ENCODE measurements at regions not wholly inside any gene's neighbourhood (a gene's known extent, or its start where the extent isn't known, plus 50 kb on each side); places are given as distances from the start of the nearest gene placed in this dataset.

- H3K27me3 ChIP-seq (replicated peaks; ENCODE audit: insufficient read depth): no peaks in the 10 kb centered on the region
- 97% methylated on average over 1 of the region's 1 CpG for WGBS
- no peaks in the 10 kb centered on the region for H3K36me3 ChIP-seq
- no peak overlapping the region for H3K4me3 ChIP-seq
- TF ChIP-seq POLR2A (IDR thresholded peaks at IDR 0.05) (no peak), CTCF (IDR thresholded peaks at IDR 0.05) (no peak)
- intact Hi-C loops (cut with DNase I): no loop called here
- no peaks in the 10 kb centered on the region for H3K4me1 ChIP-seq (replicated peaks)
- H3K27ac ChIP-seq: no peak overlapping the region
- H3K9me3 ChIP-seq: no peaks in the 10 kb centered on the region
- no peak for DNase-seq (ENCODE audit: low spot score)
Measured at GRCh38 chr2:234821946-234822475, 129.8 kb upstream of the SH3BP4 start.

GRCh38 chr2:234818937-234819336 is 132.9 kb upstream of the SH3BP4 start:
- Histone ChIP-seq H3K4me1 (replicated peaks) (no peaks in the 10 kb centered on the region), H3K27me3 (replicated peaks; ENCODE audit: insufficient read depth) (no peaks in the 10 kb centered on the region), H3K9me3 (no peaks in the 10 kb centered on the region), H3K27ac (no peak overlapping the region), H3K4me3 (no peak overlapping the region), H3K36me3 (no peaks in the 10 kb centered on the region)
- intact Hi-C loops (cut with DNase I): no loop called here
- TF ChIP-seq CTCF (IDR thresholded peaks at IDR 0.05) (peak in 1 of 4 experiments; percentile 24), POLR2A (IDR thresholded peaks at IDR 0.05) (no peak), POLR2AphosphoS5 (IDR thresholded peaks at IDR 0.05) (no peak)
- whole genome bisulfite sequencing: 75% methylated on average over 3 of the region's 3 CpGs
- no peak for DNase-seq (ENCODE audit: low spot score)

- no peaks in the 10 kb centered on the region for H3K9me3 ChIP-seq
- H3K4me3 ChIP-seq: no peak overlapping the region
- no peak for DNase-seq (ENCODE audit: low spot score)
- TF ChIP-seq POLR2AphosphoS5 (IDR thresholded peaks at IDR 0.05): no peak
- TF ChIP-seq POLR2A (IDR thresholded peaks at IDR 0.05): no peak
- no peak for TF ChIP-seq CTCF (IDR thresholded peaks at IDR 0.05)
- no peak overlapping the region for H3K27ac ChIP-seq
- H3K36me3 ChIP-seq: no peaks in the 10 kb centered on the region
- intact Hi-C loops (cut with DNase I): no loop called here
- no peaks in the 10 kb centered on the region for H3K4me1 ChIP-seq (replicated peaks)
- 81% methylated on average over 10 of the region's 10 CpGs for WGBS
- no peaks in the 10 kb centered on the region for H3K27me3 ChIP-seq (replicated peaks; ENCODE audit: insufficient read depth)
Measured at GRCh38 chr2:234816491-234816890, 135.3 kb upstream of the SH3BP4 start.

GRCh38 chr2:234816056-234816455 is 135.8 kb upstream of the SH3BP4 start:
- intact Hi-C loops (cut with DNase I): no loop called here
- H3K27ac ChIP-seq: no peak overlapping the region
- no peak overlapping the region for H3K4me3 ChIP-seq
- H3K4me1 ChIP-seq (replicated peaks): no peaks in the 10 kb centered on the region
- no peak for DNase-seq (ENCODE audit: low spot score)
- H3K27me3 ChIP-seq (replicated peaks; ENCODE audit: insufficient read depth): no peaks in the 10 kb centered on the region
- no peak for TF ChIP-seq CTCF (IDR thresholded peaks at IDR 0.05)
- no peak for TF ChIP-seq POLR2AphosphoS5 (IDR thresholded peaks at IDR 0.05)
- TF ChIP-seq POLR2A (IDR thresholded peaks at IDR 0.05): no peak
- no peaks in the 10 kb centered on the region for H3K36me3 ChIP-seq
- 89% methylated on average over 4 of the region's 4 CpGs for WGBS
- H3K9me3 ChIP-seq: no peaks in the 10 kb centered on the region

GRCh38 chr2:234814374-234814773 is 137.4 kb upstream of the SH3BP4 start:
- 77% methylated on average over 5 of the region's 5 CpGs for WGBS

More at GRCh38 chr2:234814374-234814773, 137.4 kb upstream of the SH3BP4 start:
- H3K9me3 ChIP-seq: no peaks in the 10 kb centered on the region
- H3K27ac ChIP-seq: no peak overlapping the region
- intact Hi-C loops (cut with DNase I): no loop called here
- H3K36me3 ChIP-seq: no peaks in the 10 kb centered on the region
- no peaks in the 10 kb centered on the region for H3K27me3 ChIP-seq (replicated peaks; ENCODE audit: insufficient read depth)
- H3K4me1 ChIP-seq (replicated peaks): no peaks in the 10 kb centered on the region
- no peak for TF ChIP-seq CTCF (IDR thresholded peaks at IDR 0.05)
- TF ChIP-seq POLR2A (IDR thresholded peaks at IDR 0.05): no peak
- TF ChIP-seq POLR2AphosphoS5 (IDR thresholded peaks at IDR 0.05): no peak
- DNase-seq (ENCODE audit: low spot score): no peak
- no peak overlapping the region for H3K4me3 ChIP-seq
